GM19035 (cell line): ENCODE measurements at regions not wholly inside any gene's neighbourhood (a gene's known extent, or its start where the extent isn't known, plus 50 kb on each side); places are given as distances from the start of the nearest gene placed in this dataset.

Source experiments
- ATAC-seq: cut with Tn5 transposase; IDR thresholded peaks from one replicate; pipeline ENCODE4 v1.9.1; 2021; ENCODE audit not compliant: unreplicated experiment

DNA sequence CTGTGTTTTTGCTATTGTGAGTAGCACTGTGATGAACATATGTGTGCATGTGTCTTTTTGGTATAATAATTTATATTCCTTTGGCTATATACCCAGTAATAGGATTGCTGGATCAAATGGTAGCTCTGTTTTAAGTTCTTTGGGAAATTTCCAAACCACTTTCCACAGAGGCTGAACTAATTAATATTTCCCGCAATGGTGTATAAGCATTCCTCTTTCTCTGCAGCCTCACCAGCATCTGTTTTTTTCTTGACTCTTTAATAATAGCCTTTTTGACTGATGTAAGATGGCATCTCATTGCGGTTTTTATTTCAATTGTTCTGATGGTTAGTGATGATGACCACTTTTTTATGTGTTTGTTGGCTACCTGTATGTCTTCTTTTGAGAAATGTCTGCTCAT lies 247.7 kb upstream of the NDST3 start:
- ATAC-seq, result no peak

DNA sequence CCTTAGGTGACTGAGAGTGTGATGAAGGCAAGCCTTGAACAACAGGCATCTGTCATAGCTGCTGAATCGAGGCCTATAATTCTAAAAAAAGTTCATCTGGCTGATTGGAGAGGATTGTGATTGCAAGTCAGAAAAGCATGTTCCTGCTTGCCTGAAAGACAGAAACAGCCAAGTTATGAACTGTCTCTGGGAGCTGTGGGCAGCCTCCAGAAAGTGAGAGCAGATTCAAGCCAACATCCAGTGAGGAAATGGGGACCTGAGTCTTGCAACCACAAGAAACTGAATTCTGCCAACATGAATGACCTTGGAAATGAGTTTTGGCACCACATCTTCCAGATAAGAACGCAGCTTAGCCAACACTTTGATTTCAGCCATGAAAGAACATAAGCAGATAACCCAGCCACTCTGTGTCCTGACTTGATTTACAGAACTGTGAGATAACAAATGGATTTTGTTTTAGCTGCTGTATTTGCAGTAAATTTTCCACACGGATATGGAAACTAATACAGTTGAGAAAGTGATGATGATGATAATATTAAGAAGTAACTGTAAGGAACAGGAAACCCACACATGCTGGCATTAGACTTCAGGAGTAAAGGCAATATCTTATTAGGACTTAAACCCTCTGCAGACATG lies 240.3 kb upstream of the NDST3 start:
- no peak for ATAC-seq

DNA sequence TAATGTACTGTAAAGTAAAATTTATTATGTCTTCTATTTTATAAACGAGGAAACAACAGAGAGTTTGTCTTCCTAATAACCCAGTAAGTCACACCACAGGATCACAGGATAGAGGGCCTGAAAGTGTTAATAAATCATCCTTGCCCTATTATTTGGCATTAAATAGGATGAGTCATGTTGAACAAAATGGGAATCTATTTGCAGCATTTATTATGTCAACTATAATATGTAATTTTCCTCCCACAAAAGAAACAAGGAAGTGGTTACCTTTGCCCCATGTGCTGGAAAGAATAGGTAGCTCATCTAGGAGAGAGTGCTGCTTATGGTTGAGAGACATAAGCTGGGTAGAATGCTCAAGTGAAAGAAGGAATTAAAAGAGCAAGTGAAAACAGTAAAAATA lies 237.6 kb upstream of the NDST3 start:
- no peak for ATAC-seq

GRCh38 chr4:117800636-117801035 lies 233.7 kb upstream of the NDST3 start:
- no peak for ATAC-seq

DNA sequence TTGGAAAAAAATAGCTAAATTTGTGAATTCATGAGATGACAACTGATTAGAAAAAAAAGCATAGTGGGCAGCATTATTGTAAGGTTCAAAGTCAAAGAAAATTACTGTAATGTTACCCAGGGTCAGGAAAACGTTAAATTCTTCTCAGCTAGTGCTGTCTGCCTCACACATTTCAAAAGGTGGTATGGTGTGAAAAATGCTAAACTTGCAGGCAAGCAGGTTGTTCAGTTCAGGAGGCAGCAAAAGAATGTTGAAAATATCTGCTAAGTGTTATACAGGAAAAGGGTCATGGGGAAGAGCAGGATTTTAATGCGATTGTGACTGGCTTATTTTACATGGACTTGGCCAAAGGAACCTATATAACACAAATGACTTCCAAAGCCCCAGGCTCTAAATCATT lies 232.5 kb upstream of the NDST3 start:
- ATAC-seq, result no peak

GRCh38 chr4:117811731-117812130 lies 222.6 kb upstream of the NDST3 start:
- no peak for ATAC-seq

GRCh38 chr4:117814277-117815246 lies 219.7 kb upstream of the NDST3 start:
- no peak for ATAC-seq

DNA sequence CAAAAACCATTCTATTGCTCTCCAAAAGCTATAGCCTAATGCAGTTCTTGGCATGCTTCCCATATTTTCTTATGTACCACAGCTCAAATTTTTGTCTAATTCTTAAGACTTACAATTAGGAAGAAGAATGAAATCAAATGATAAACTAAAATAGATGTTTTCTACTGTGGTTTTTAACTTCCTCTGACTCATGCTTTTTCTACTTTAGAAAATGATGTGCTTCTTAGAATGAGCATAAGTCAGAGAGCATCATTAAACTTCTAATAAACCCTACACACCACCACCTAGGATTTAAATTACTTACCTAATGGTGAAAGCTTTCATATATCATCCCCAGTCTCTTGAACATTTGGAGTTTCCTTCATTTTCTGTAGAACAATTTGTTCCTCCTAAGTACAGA lies 217.0 kb upstream of the NDST3 start:
- no peak for ATAC-seq

DNA sequence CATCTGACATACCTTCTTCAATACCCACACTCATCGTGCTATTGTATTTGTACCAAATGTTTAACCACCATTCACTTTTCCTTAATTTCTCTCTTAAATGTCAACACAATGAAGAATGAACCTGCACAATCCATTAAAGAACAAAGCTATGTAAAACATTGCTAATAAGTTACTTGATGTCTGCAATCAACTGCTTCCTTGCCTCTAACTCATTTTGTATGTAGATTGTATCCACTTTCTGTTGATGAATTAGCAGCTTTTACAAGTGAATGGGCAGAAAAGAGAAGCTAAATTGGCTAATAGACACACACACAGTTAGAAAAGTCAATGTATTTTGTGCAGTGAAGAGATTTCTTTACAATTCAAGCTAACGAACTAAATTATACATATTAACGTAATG lies 212.5 kb upstream of the NDST3 start:
- no peak for ATAC-seq

GRCh38 chr4:117823388-117823787 lies 210.9 kb upstream of the NDST3 start:
- ATAC-seq, result no peak

- ATAC-seq, result no peak
These were observed 208.7 kb upstream of the NDST3 start for GRCh38 chr4:117825600-117825999.

- no peak for ATAC-seq
These were observed 203.1 kb upstream of the NDST3 start for GRCh38 chr4:117831060-117831683.

- no peak for ATAC-seq
These were observed 198.7 kb upstream of the NDST3 start for GRCh38 chr4:117835566-117835965.

GRCh38 chr4:117844594-117844993 lies 189.7 kb upstream of the NDST3 start:
- ATAC-seq, result no peak

GRCh38 chr4:117845270-117845669 lies 189.0 kb upstream of the NDST3 start:
- ATAC-seq, result no peak

- no peak for ATAC-seq
These were observed 186.4 kb upstream of the NDST3 start for GRCh38 chr4:117847849-117848248.

DNA sequence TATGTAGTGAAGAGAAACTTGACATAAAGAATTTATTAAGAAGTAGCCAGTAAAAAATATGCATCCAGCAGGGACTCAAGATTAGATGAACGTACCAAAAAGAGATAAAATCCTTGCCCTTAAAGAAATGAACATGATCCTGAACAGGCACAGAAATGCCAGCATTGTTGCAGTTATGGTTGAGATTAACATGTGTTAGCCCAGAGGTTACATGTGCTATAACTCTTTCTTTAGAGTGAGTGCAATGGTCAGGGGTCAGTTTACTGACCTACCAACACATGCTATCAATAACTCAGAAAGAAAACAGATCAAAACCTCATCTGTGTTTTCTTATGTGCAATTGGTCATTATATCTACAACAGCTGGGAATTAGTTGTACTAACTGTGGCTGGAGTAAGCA lies 166.1 kb upstream of the NDST3 start:
- ATAC-seq, result no peak

GRCh38 chr4:117873779-117874178 lies 160.5 kb upstream of the NDST3 start:
- ATAC-seq, result no peak

DNA sequence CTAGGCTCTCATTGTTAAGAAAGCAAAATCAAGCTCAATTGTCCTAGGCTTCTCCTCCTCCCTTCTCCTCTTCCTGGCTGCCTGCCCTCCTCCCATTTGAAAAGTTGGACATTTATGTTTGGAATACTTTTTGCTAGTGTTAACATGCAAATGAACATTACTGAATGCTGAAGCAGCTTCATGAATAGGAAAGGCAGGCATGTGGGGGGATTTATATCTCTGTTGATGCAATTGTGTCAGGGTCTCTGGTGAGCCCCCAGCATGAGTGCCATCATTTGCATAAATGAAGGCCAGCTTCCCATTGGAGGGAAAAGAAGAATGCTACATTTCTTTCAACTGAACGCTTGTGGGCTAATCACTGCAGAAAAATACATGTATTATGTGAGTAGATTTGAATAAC lies 160.1 kb upstream of the NDST3 start:
- ATAC-seq, result no peak

DNA sequence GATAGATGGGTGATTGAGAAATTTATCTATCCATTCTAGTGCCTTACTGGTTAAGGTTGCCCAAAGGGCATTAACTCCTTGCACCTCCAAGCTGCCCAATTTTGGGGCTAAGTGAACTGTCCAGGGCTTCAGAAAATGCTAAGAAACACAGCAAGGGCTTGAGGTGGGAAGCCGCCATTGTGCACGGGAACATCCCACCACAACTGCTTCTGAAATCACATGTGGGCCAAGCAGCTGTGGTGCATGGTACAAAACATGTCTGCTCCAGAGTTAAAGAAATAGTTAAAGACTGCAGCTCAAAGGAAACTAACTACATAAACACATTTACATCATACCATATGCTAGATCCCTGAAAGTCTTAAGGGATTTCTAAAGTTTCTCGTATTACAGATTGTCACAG lies 144.3 kb upstream of the NDST3 start:
- no peak for ATAC-seq

GRCh38 chr4:117893207-117893606 lies 141.1 kb upstream of the NDST3 start:
- ATAC-seq, result no peak

DNA sequence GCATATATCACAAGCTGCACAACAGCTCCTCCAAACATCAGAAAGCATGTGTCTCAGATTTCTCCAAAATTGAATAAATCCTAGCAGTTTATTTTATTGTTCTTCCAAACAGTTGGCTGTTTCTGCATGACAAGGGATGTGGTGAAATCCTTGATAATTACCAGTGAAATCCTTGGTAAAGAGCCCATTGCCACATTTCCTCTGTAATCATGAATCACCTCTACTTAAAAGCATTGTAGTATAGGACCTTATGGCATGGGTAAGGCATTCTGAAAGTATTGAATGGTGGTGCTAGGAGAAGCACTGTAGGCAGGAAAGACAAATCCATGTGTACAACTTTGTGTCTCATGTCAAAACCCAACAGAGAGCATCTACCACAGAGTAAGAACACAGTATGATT lies 135.8 kb upstream of the NDST3 start:
- ATAC-seq, result no peak
